T1000 (cell line): ENCODE measurements at regions not wholly inside any gene's neighbourhood (a gene's known extent, or its start where the extent isn't known, plus 50 kb on each side); places are given as distances from the start of the nearest gene placed in this dataset.
"Not testable (repeated sequence)": the region's sequence is repeated elsewhere in the genome, so short reads cannot be mapped to it uniquely, and the experiment has no call there.

Source experiments
- DNase-seq: peaks from one replicate; lab custom pipeline; 2025; ENCODE audit warnings: mixed read lengths; lab: John Stamatoyannopoulos, UW

DNA sequence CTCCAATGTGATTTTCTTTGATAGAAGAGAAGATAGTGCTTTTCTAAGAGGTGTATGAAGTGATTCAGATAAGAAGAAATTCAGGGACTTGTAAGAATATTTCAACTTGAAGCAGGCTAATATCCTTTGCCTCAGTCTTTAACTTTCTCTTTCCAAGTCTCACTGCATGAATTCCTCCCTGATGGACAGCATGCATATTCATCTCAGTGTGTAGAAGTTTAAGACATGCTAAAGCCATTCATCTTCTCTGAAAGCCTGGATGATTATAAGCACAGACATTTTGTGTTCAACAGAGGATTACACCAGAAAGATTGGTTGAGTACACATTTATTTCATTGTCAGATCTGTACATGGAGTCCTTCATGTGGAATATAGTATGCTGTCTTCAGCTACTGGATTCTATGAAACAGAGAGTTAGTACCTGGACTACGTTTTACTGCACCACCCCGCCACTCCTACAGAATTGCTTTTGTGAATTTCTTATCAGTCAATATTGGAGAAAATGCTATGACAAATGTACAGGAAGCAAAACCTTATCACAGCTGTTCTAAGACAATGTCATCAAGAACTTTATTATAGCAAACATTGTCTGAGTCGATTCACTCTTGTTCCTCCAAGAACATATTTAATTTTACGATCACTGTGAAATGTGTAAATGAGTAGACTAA lies 1346.1 kb downstream of the OTOL1 start:
- DNase-seq = no peak

DNA sequence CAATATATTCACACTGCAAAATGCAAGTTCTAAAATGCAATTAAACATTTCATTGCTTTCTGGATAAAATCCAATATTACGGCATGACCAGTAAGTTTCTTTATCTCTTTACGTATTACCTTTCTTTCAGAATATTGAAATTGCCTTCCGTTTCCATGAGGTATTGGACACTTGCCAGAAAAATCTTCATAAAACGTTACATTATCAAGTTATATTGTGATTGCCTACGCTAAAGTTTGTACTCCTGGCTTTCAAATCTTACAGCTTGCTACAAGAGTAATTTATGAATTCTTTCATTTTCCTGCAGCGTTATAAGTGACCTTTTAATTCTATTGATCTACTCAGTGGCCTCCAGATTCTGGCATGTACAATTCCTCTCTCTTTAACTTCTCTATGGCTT lies 1349.3 kb downstream of the OTOL1 start:
- DNase-seq = no peak

DNA sequence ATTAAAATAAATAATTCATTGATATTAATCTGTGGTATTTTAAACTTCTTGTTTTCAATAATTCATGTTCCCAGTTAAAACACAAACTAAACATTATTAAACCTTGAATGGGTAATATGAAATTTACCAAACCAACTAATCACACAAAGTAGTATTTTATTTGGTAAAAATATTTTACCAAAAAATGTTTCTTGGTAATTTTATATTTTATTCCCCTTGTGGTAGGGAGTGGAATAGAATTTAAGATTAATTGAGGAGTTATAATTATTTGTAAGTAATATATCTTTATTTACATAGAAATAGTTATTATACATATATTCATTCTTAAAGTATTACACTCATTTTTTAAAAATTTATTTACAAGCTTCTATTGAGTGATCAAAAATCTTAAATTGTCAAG lies 1350.9 kb downstream of the OTOL1 start:
- DNase-seq = no peak

- no peak for DNase-seq
These were observed 1367.0 kb downstream of the OTOL1 start for GRCh38 chr3:162863579-162863978.

DNA sequence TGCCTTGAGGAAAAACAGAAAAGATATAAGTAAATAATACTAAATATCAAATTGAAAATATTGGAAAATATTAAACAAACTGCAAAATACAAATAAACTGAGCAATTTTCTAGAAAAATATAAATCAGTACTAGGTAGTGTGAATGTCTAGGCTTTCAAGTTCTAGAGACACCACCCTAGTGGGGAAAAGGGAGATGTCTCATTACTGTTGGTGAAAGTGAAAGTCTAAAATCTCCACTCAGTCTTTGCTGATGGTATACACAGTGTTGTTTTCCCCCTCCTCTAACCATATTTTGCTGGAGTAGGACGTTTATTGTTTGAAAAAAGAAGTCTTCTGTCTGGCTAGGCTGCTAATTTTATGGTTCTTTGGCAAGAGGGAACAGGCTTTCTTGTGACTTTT lies 1368.9 kb downstream of the OTOL1 start:
- DNase-seq = no peak

DNA sequence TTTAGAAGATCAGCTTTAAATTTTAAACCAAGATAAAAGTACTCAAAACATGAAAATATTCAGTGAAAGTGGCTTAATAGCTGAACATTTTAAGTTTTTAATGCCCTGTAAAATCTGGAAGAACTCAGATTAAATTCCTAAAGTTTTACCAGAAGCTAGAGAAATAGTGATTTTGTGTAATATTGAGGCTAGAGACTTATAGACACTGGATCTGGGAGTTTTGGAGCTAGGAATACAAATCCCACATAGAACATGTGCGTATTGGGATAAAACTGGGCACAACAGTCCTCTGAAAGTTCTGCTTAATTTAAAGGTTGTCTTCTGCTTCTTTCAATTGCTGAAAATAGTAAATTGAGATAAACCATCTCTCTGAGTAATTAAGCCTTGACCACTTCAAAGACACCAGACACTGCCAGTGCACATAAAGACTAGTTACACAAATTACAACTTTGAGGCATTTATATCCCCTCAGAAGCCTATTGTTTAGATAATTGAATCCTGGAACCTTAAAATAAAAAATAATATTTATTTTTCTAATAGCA lies 1382.5 kb downstream of the OTOL1 start:
- DNase-seq = no peak

- DNase-seq = no peak
These were observed 1387.8 kb downstream of the OTOL1 start for GRCh38 chr3:162884373-162884772.

GRCh38 chr3:162892921-162893793 lies 1396.5 kb downstream of the OTOL1 start:
- DNase-seq = no peak

GRCh38 chr3:162897291-162897690 lies 1400.7 kb downstream of the OTOL1 start:
- DNase-seq = no peak

DNA sequence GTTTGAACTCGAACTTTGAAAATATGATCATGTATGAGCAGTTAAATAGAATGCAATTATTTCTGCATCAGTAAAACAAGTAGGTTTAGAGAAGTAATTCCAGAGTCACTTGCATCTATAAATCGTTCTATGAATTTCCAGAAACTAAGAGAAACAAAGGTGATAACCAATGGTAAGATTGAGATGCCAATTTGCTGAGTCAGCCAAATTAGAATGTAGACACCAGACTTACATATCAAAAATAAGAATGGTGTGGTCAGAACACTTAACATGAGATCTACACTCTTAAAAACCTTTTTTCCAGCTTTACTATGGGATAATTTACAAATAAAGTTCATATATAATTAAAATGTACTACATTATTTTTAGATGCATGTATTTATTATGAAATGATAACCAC lies 1435.9 kb downstream of the OTOL1 start:
- no peak for DNase-seq

- no peak for DNase-seq
These were observed 1437.0 kb downstream of the OTOL1 start for GRCh38 chr3:162933656-162934055.

- no peak for DNase-seq
These were observed 1440.1 kb downstream of the OTOL1 start for GRCh38 chr3:162936706-162937105.

DNA sequence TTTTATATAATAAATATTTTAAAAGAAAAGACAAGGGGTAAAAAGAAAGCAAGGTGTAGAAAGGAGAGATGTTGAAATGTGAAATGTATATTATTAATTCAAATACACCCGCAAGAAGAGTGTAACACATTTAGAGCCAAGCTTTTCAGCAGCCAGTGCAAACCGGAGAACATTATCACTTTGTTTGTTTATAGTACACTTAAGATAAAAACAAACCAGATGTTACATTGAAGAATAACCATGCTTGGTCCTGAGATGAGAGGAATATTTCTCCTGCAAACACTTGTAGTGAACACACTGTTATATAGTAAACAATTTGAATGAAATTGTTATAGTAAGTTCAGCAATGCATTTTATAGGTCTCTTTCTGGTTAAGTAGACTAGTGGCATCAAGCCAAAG lies 1441.5 kb downstream of the OTOL1 start:
- DNase-seq = no peak

DNA sequence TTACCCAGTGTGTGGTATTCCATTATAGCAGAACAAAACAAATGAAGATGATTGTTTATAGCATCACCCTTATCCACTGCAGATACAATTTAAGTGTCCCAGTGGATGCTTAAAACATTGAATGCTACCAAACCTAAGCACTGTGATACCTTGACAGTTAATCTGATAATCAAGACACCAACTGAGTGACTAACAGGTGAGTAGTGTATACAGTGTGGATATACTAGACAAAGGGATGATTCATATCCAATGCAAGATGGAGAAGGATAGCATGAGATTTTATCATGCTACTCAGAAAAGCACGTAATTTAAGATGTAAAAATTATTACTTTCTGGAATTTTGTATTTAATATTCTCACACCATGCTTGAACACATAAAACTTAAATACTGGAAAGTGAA lies 1449.0 kb downstream of the OTOL1 start:
- no peak for DNase-seq

- DNase-seq = no peak
These were observed 1460.1 kb downstream of the OTOL1 start for GRCh38 chr3:162956711-162957110.

DNA sequence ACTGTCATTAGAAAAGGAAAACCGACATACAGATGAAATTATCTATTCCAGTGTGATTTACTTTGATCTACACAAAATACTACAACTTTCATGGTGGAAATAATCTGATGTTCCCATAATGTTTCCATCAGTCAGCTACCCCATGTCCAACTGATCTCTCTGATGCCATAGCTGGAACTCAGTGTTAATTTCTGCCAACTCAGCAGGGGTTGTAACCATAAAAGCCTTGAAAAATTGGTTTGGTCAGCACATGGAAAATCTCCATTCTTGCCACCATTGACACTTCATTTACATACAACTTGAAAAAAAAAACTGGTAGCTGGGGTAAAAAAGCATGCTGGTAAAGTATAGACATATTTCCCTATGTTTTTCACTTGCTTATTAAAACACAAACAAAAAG lies 1463.7 kb downstream of the OTOL1 start:
- DNase-seq = no peak

- no peak for DNase-seq
These were observed 1473.7 kb downstream of the OTOL1 start for GRCh38 chr3:162970292-162970691.

DNA sequence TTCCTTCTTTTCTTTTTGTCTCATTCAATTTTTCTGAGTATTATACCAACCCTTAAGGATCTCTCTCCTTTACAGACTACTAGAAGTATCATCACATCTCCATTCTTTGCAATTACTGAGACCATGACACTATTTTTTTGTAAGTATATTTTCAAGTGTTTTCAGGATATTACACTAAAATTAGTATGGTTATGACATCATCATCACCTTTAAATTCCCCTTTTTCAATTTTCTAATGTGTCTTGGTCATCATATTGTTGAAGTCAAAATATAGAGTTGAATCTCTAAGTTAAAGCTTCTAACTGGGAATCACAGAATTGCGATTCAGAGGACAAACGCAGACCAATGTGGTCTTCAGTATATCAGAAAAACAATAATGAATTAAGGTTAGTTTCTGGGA lies 1475.1 kb downstream of the OTOL1 start:
- DNase-seq = no peak

GRCh38 chr3:162973428-162973917 lies 1476.9 kb downstream of the OTOL1 start:
- DNase-seq = no peak

DNA sequence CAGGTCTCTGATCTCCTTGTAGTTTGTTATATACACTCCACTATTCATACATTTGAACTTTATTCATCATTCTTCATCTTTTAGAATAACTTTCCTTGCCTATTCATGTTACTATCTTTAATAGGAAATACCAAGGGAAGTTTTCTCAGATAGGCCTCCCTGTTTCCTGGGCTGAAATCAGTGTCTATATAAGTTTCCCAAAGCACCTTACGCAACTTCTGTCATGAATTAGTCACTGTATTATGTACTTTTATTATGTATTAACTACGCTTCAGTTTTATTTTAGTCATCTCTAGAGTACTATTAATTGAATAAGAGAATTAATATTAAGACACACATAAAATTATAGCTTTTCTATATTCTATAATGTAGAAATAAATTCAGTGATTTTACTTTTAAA lies 1481.5 kb downstream of the OTOL1 start:
- no peak for DNase-seq

DNA sequence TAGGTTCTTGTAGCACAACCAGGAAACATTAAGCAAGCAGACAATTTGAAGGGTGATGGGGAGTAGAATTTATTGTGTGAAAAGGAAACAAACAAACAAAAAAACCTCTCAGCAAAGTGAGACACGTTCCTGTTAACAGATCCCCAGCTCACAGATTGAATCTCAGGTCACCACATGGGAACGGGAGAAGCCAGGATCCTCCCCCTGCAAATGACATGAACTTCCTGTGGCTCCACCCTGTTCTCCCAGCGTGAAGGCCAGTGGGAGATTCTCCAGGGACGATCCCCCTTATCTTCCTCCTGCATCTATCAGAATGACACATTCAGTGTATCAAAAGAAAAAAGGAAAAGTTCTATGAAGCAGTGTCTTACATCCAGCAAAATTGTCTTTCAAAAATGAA lies 1488.1 kb downstream of the OTOL1 start:
- DNase-seq = no peak

DNA sequence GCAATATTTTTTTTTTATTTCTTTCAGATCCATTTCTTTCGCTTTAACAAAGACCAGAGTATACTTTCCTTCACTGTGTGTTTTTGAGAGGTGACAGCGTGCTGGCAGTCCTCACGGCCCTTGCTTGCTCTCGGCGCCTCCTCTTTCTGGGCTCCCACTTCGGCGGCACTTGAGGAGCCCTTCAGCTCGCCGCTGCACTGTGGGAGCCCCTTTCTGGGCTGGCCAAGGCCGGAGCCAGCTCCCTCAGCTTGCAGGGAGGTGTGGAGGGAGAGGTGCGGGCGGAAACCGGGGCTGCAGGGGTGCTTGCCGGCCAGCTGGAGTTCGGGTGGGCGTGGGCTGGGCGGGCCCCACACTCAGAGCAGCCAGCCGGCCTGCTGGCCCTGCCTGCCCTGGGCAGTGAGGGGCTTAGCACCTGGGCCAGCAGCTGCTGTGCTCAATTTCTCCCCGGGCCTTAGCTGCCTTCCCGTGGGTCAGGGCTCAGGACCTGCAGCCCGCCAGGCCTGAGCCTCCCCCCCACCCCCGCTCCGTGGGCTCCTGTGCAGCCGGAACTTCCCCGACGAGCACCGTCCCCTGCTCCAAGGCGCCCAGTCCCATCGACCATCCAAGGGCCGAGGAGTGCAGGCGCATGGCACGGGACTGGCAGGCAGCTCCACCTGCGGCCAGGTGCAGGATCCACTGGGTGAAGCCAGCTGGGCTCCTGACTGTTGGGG lies 1490.6 kb downstream of the OTOL1 start:
- not testable (repeated sequence) for DNase-seq
